GM12878 (cell line): ENCODE measurements at regions not wholly inside any gene's neighbourhood (a gene's known extent, or its start where the extent isn't known, plus 50 kb on each side); places are given as distances from the start of the nearest gene placed in this dataset.

Source experiments
- ATAC-seq: fragments of 200-7000 bp; cut with Tn5 transposase; 3 replicates; pipeline ENCODE4 v1.9.1; 2020; ENCODE audit warnings: mild to moderate bottlenecking, moderate library complexity
- BruUV-seq: library from RNA; stranded (reverse); fragments of 400-500 nt; replicated peaks from 2 replicates; lab custom pipeline; 2021; lab: Mats Ljungman, UMichigan
- CTCF ChIA-PET: fragments of 300-600 bp; sonication (Branson Sonifier 250); formaldehyde crosslinking; extraction: SDS; loops from one replicate; lab custom pipeline; 2021; ENCODE audit warnings: inconsistent platforms; lab: Yijun Ruan, JAX
- POLR2A ChIA-PET: fragments of 350-600 bp; formaldehyde crosslinking; extraction: SDS; loops from one replicate; lab custom pipeline; 2021; ENCODE audit warnings: inconsistent platforms; lab: Charles Lee
- RAD21 ChIA-PET: fragments of 300-600 bp; sonication (Branson Sonifier 250); formaldehyde crosslinking; loops from one replicate; lab custom pipeline; 2023; ENCODE audit warnings: antibody characterized with exemption; ENCODE audit not compliant: unreplicated experiment; lab: Charles Lee
- SMC1A ChIA-PET: fragments of 300-600 bp; sonication (Branson Sonifier 250); formaldehyde crosslinking; loops from one replicate; lab custom pipeline; 2023; ENCODE audit not compliant: unreplicated experiment, uncharacterized antibody; lab: Charles Lee
- DNase-seq: peaks from one replicate; pipeline ENCODE4 v3.0.0-alpha.2; 2011; ENCODE audit warnings: low read depth, low spot score
- FAIRE-seq: peaks from 3 replicates; lab custom pipeline; 2011; peaks lifted over from hg19 to GRCh38; lab: Jason Lieb, UNC
- H2AFZ ChIP-seq: 2 replicates; pipeline ENCODE4 v1.6.0; 2011; ENCODE audit warnings: low read depth, low read length, control low read depth; ENCODE audit not compliant: control insufficient read depth
- H3K27ac ChIP-seq: 2 replicates; pipeline ENCODE4 v1.5.1; 2011; ENCODE audit warnings: control low read depth; ENCODE audit not compliant: control insufficient read depth, insufficient read depth
- H3K27me3 ChIP-seq, 2 experiments: replicated peaks in 1 of 2; 2 replicates each; pipeline versions ENCODE4 v1.6.0 to v1.6.1; 2011; ENCODE audit warnings: low read length in 1 of 2; ENCODE audit not compliant: control insufficient read depth in 2 of 2, insufficient read depth in 2 of 2
- H3K36me3 ChIP-seq, 2 experiments: 2 replicates each; pipeline ENCODE4 v1.5.1; 2011; ENCODE audit warnings: low read length in 1 of 2; ENCODE audit not compliant: control insufficient read depth in 2 of 2, insufficient read depth in 2 of 2
- H3K4me1 ChIP-seq: 2 replicates; pipeline ENCODE4 v1.6.1; 2011; ENCODE audit warnings: mild to moderate bottlenecking, low read length, moderate library complexity, mixed read lengths; ENCODE audit not compliant: control insufficient read depth, insufficient read depth
- H3K4me2 ChIP-seq: 2 replicates; pipeline ENCODE4 v1.6.0; 2011; ENCODE audit warnings: control low read depth; ENCODE audit not compliant: control insufficient read depth, insufficient read depth
- H3K4me3 ChIP-seq: fragments of 200-600 bp; sonication (generic); 2 replicates; pipeline ENCODE4 v1.5.1; 2016
- H3K79me2 ChIP-seq: 2 replicates; pipeline ENCODE4 v1.6.0; 2011; ENCODE audit warnings: low read length; ENCODE audit not compliant: control insufficient read depth, insufficient read depth
- H3K9ac ChIP-seq: 2 replicates; pipeline ENCODE4 v1.8.0; 2011; ENCODE audit warnings: low read length, control low read depth, mixed read lengths; ENCODE audit not compliant: control insufficient read depth, insufficient read depth
- H3K9me3 ChIP-seq: replicated peaks from 3 replicates; pipeline ENCODE4 v1.5.1; 2011; ENCODE audit warnings: mild to moderate bottlenecking, low read length; ENCODE audit not compliant: control insufficient read depth, insufficient read depth
- H4K20me1 ChIP-seq: 2 replicates; pipeline ENCODE4 v1.6.0; 2011; ENCODE audit not compliant: control insufficient read depth, insufficient read depth
- BCL11A ChIP-seq: IDR thresholded peaks from 2 replicates; pipeline ENCODE4 v1.6.1; 2011; ENCODE audit warnings: low read depth, low read length
- BRCA1 ChIP-seq: IDR thresholded peaks from 2 replicates; pipeline ENCODE4 v1.6.1; 2011; ENCODE audit warnings: low read depth, low read length, improper control_type of control experiment
- EED ChIP-seq: sonication (generic); IDR thresholded peaks from 2 replicates; pipeline ENCODE4 v1.6.1; 2016; ENCODE audit warnings: antibody characterized with exemption, low read depth
- HSF1 ChIP-seq: fragments of 150-350 bp; IDR thresholded peaks from 2 replicates; pipeline ENCODE4 v1.6.1; 2014; ENCODE audit warnings: mild to moderate bottlenecking, low read depth, low read length
- MEF2A ChIP-seq: IDR thresholded peaks from 2 replicates; pipeline ENCODE4 v1.6.1; 2011; ENCODE audit warnings: low read depth, mild to moderate bottlenecking, low read length, moderate library complexity; ENCODE audit not compliant: insufficient read depth
- NFYA ChIP-seq: IDR thresholded peaks from 2 replicates; pipeline ENCODE4 v1.6.1; 2011; ENCODE audit warnings: low read depth, mild to moderate bottlenecking, low read length, improper control_type of control experiment, borderline replicate concordance
- NRF1 ChIP-seq: conservative IDR thresholded peaks from 2 replicates; pipeline ENCODE4 v1.6.1; 2011; ENCODE audit warnings: mild to moderate bottlenecking, low read depth, low read length, improper control_type of control experiment
- RUNX3 ChIP-seq: IDR thresholded peaks from 2 replicates; pipeline ENCODE4 v1.6.1; 2012; ENCODE audit warnings: low read length, inconsistent platforms
- SIN3A ChIP-seq: IDR thresholded peaks from 2 replicates; pipeline ENCODE4 v1.6.1; 2012; ENCODE audit warnings: low read depth, low read length, improper control_type of control experiment
- SP1 ChIP-seq: IDR thresholded peaks from one replicate; pipeline ENCODE4 v1.6.1; 2011; ENCODE audit warnings: low read depth, low read length
- SREBF1 ChIP-seq: IDR thresholded peaks from 2 replicates; pipeline ENCODE4 v1.6.1; 2012; ENCODE audit warnings: mild to moderate bottlenecking, low read length
- TARDBP ChIP-seq: IDR thresholded peaks from 2 replicates; pipeline ENCODE4 v1.6.1; 2016; ENCODE audit warnings: borderline replicate concordance
- ZBED1 ChIP-seq: IDR thresholded peaks from 2 replicates; pipeline ENCODE4 v1.6.1; 2016; ENCODE audit warnings: borderline replicate concordance
- WGBS: methylation state at CpG from one replicate; pipeline ENCODE4 v1.1.6; 2016; ENCODE audit warnings: low lambda C conversion rate; ENCODE audit not compliant: insufficient replicate concordance, insufficient coverage; ENCODE audit errors: missing lambda C conversion rate; 5-methylcytosine and 5-hydroxymethylcytosine counted together
- in situ Hi-C: fragments of 300-500 bp; cut with MboI; formaldehyde crosslinking; loops from 9 replicates; pipeline ENCODE4 v1.14.3; 2018; ENCODE audit warnings: mixed read lengths
- intact Hi-C: fragments of 100-400 bp; cut with micrococcal nuclease; formaldehyde crosslinking; loops from one replicate; pipeline ENCODE4 v1.14.2; 2022; ENCODE audit not compliant: unreplicated experiment
- TF ChIP-seq, protein P1 (sequence below): fragments of 450-650 bp; IDR thresholded peaks from 2 replicates; pipeline ENCODE4 v1.6.1; 2017; ENCODE audit warnings: low read depth, mild to moderate bottlenecking, moderate library complexity

DNA sequence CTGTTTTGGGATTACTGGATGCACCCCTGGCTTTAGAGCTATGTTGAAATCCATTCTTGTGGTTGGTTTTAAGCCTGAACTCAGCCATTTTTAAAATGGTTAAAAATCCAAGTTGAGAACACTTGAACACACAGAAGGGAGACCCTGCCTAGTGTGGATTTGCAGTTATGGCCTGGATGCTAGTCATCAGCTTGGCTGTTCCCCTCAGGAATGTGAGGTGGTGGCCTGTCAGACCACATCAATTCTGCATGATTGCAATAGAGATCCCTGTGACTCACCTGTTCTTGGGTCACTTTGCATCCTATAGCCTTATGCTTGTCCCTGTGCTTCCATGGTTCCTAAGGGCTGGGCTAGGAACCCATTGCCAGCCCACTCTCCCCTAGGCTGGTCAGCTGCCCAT is 454.1 kb downstream of the ATP23 start:
- H3K79me2 ChIP-seq, result no peaks in the 10 kb centered on the region
- no peak overlapping the region for H3K27ac ChIP-seq
- H3K4me2 ChIP-seq, result no peak overlapping the region
- H2AFZ ChIP-seq, result no peak overlapping the region
- in situ Hi-C loops (no loop called here), intact Hi-C loops (no loop called here)
- no peaks in the 10 kb centered on the region for H3K4me1 ChIP-seq
- ChIA-PET SMC1A (no interaction called here), POLR2A (no interaction called here), RAD21 (no interaction called here), CTCF (no interaction called here)
- no peaks in the 10 kb centered on the region for H3K9me3 ChIP-seq
- DNase-seq, result no peak
- no peak for ATAC-seq
- H3K36me3 ChIP-seq, result no peaks in the 10 kb centered on the region
- H3K4me3 ChIP-seq, result no peak overlapping the region
- H3K27me3 ChIP-seq, result no peaks in the 10 kb centered on the region
- H3K9ac ChIP-seq, result no peak overlapping the region
- TF ChIP-seq MEF2A (no peak), SIN3A (no peak), RUNX3 (no peak)
- BruUV-seq, result no TSS peak
- H4K20me1 ChIP-seq, result no peaks in the 10 kb centered on the region
- FAIRE-seq, result no peak

GRCh38 chr12:58396239-58396638 is 454.9 kb downstream of the ATP23 start:
- no peaks in the 10 kb centered on the region for H3K27me3 ChIP-seq
- H3K4me2 ChIP-seq, result no peak overlapping the region
- intact Hi-C loops (no loop called here), in situ Hi-C loops (no loop called here)
- SMC1A ChIA-PET, result interaction anchor here (1.3 kb wide), 1 partner anchor 11 kb away, joined by 5 read pairs; no protein-coding TSS in a partner anchor
- DNase-seq (no peak), FAIRE-seq (no peak), ATAC-seq (no peak)
- no peaks in the 10 kb centered on the region for H3K9me3 ChIP-seq
- BruUV-seq, result no TSS peak
- H3K79me2 ChIP-seq, result no peaks in the 10 kb centered on the region
- CTCF ChIA-PET, result interaction anchor here (0.9 kb wide), 1 partner anchor 9 kb away, joined by 3 read pairs; no protein-coding TSS in a partner anchor
- POLR2A ChIA-PET, result no interaction called here
- no peak overlapping the region for H3K4me3 ChIP-seq
- no peak overlapping the region for H3K9ac ChIP-seq
- no peak overlapping the region for H2AFZ ChIP-seq
- H3K27ac ChIP-seq, result no peak overlapping the region
- no peaks in the 10 kb centered on the region for H3K4me1 ChIP-seq
- TF ChIP-seq EED, result no peak
- TF ChIP-seq HSF1, result no peak
- TF ChIP-seq NFYA, result no peak
- no peak for TF ChIP-seq BCL11A
- no peak for TF ChIP-seq SP1
- TF ChIP-seq ZBED1, result no peak
- no peak for TF ChIP-seq SREBF1
- no peak for TF ChIP-seq NRF1
- TF ChIP-seq TARDBP, result no peak
- TF ChIP-seq, protein P1, sequence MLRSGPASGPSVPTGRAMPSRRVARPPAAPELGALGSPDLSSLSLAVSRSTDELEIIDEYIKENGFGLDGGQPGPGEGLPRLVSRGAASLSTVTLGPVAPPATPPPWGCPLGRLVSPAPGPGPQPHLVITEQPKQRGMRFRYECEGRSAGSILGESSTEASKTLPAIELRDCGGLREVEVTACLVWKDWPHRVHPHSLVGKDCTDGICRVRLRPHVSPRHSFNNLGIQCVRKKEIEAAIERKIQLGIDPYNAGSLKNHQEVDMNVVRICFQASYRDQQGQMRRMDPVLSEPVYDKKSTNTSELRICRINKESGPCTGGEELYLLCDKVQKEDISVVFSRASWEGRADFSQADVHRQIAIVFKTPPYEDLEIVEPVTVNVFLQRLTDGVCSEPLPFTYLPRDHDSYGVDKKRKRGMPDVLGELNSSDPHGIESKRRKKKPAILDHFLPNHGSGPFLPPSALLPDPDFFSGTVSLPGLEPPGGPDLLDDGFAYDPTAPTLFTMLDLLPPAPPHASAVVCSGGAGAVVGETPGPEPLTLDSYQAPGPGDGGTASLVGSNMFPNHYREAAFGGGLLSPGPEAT, result no peak
- TF ChIP-seq BRCA1, result no peak
- H3K36me3 ChIP-seq, result no peaks in the 10 kb centered on the region
- H4K20me1 ChIP-seq, result no peaks in the 10 kb centered on the region
- RAD21 ChIA-PET, result no interaction called here
- WGBS, result 50% methylated on average over 2 of the region's 2 CpGs
